DND-41 (cell line): ENCODE measurements at regions not wholly inside any gene's neighbourhood (a gene's known extent, or its start where the extent isn't known, plus 50 kb on each side); places are given as distances from the start of the nearest gene placed in this dataset.
A peak's percentile ranks its signal among the peaks of the same experiment; 100 is the strongest.

ENCODE experiments used
- ATAC-seq: fragments of 200-7000 bp; cut with Tn5 transposase; 3 replicates; pipeline ENCODE4 v1.9.1; 2021; ENCODE audit warnings: low read depth; ENCODE audit not compliant: insufficient read depth
- DNase-seq: peaks from one replicate; pipeline ENCODE4 v3.0.0-alpha.2; 2020
- H2AFZ ChIP-seq: 2 replicates; pipeline ENCODE4 v1.6.0; 2012; ENCODE audit warnings: low read depth, low read length
- H3K27ac ChIP-seq: 2 replicates; pipeline ENCODE4 v1.5.1; 2012; ENCODE audit warnings: low read length, inconsistent platforms
- H3K27me3 ChIP-seq: fragments of 200-600 bp; sonication (generic); 2 replicates; pipeline ENCODE4 v1.6.0; 2012; ENCODE audit warnings: low read length, mild to moderate bottlenecking, inconsistent platforms; ENCODE audit not compliant: insufficient read depth, poor library complexity
- H3K36me3 ChIP-seq: 2 replicates; pipeline ENCODE4 v1.5.1; 2012; ENCODE audit warnings: low read length, inconsistent platforms; ENCODE audit not compliant: insufficient read depth
- H3K4me1 ChIP-seq: 2 replicates; pipeline ENCODE4 v1.5.1; 2012; ENCODE audit warnings: mild to moderate bottlenecking, low read length; ENCODE audit not compliant: insufficient read depth
- H3K4me2 ChIP-seq: 2 replicates; pipeline ENCODE4 v1.6.0; 2012; ENCODE audit warnings: mild to moderate bottlenecking, moderate library complexity, low read length, inconsistent platforms; ENCODE audit not compliant: insufficient read depth
- H3K4me3 ChIP-seq, 2 experiments: fragments of 200-600 bp in 1 of 2; shearing (Covaris generic) in 1 of 2; 2 replicates each; pipeline ENCODE4 v1.5.1; 2012 to 2016; ENCODE audit warnings: inconsistent platforms in 2 of 2, low read length in 2 of 2, mild to moderate bottlenecking in 2 of 2, low read depth in 1 of 2, moderate library complexity in 1 of 2
- H3K79me2 ChIP-seq: 2 replicates; pipeline ENCODE4 v1.6.0; 2012; ENCODE audit warnings: low read length, inconsistent platforms; ENCODE audit not compliant: insufficient read depth
- H3K9ac ChIP-seq: 2 replicates; pipeline ENCODE4 v1.6.0; 2012; ENCODE audit warnings: low read depth, mild to moderate bottlenecking, inconsistent platforms, low read length, moderate library complexity
- H3K9me3 ChIP-seq: 2 replicates; pipeline ENCODE4 v1.5.1; 2012; ENCODE audit warnings: low read length, moderate library complexity, mild to moderate bottlenecking, inconsistent platforms; ENCODE audit not compliant: insufficient read depth, severe bottlenecking
- H4K20me1 ChIP-seq: 2 replicates; pipeline ENCODE4 v1.6.0; 2012; ENCODE audit warnings: low read length; ENCODE audit not compliant: insufficient read depth
- CTCF ChIP-seq: IDR thresholded peaks from 2 replicates; pipeline ENCODE4 v1.5.1; 2012; ENCODE audit warnings: borderline replicate concordance, low read length, moderate library complexity, mild to moderate bottlenecking; ENCODE audit not compliant: poor library complexity, severe bottlenecking; ENCODE audit errors: extremely low read depth
- EZH2 ChIP-seq: IDR thresholded peaks from 3 replicates; pipeline ENCODE4 v1.6.1; 2012; ENCODE audit warnings: borderline replicate concordance, low read depth, mild to moderate bottlenecking, moderate library complexity, low read length, inconsistent platforms; ENCODE audit not compliant: severe bottlenecking

GRCh38 chr15:70436428-70436827 lies 326.9 kb downstream of the UACA start:
- H4K20me1 ChIP-seq, result no peaks in the 10 kb centered on the region
- H3K79me2 ChIP-seq, result no peaks in the 10 kb centered on the region
- DNase-seq, result no peak
- H3K4me1 ChIP-seq, result peaks cover 67% of the 10 kb centered on the region
- H3K9ac ChIP-seq, result no peak overlapping the region
- no peak for TF ChIP-seq EZH2
- no peak for TF ChIP-seq CTCF
- no peaks in the 10 kb centered on the region for H3K36me3 ChIP-seq
- no peak overlapping the region for H3K4me2 ChIP-seq
- ATAC-seq, result no peak
- no peaks in the 10 kb centered on the region for H3K9me3 ChIP-seq
- H3K27me3 ChIP-seq, result no peaks in the 10 kb centered on the region
- H3K27ac ChIP-seq, result peak overlapping the region; percentile 89; the same call in 1 of the 2 replicates
- no peak overlapping the region for H3K4me3 ChIP-seq
- H2AFZ ChIP-seq, result no peak overlapping the region

GRCh38 chr15:70435872-70436271 lies 327.5 kb downstream of the UACA start:
- no peak for DNase-seq
- H3K4me1 ChIP-seq, result peaks cover 73% of the 10 kb centered on the region
- no peak for ATAC-seq
- H3K4me3 ChIP-seq, result no peak overlapping the region
- H3K79me2 ChIP-seq, result no peaks in the 10 kb centered on the region
- no peak for TF ChIP-seq EZH2
- TF ChIP-seq CTCF, result no peak
- peak overlapping the region; percentile 36 for H3K9ac ChIP-seq
- no peaks in the 10 kb centered on the region for H3K36me3 ChIP-seq
- H2AFZ ChIP-seq, result peak overlapping the region; percentile 22; the same call in 1 of the 2 replicates
- H3K9me3 ChIP-seq, result no peaks in the 10 kb centered on the region
- peak overlapping the region; percentile 89 for H3K27ac ChIP-seq
- no peaks in the 10 kb centered on the region for H3K27me3 ChIP-seq
- peak overlapping the region; percentile 4; the same call in 1 of the 2 replicates for H3K4me2 ChIP-seq
- no peaks in the 10 kb centered on the region for H4K20me1 ChIP-seq

- Histone ChIP-seq H3K36me3 (no peaks in the 10 kb centered on the region), H3K4me1 (peaks cover 74% of the 10 kb centered on the region), H3K79me2 (no peaks in the 10 kb centered on the region), H3K27ac (peak overlapping the region; percentile 89), H3K9ac (peak overlapping the region; percentile 36), H3K27me3 (no peaks in the 10 kb centered on the region), H4K20me1 (no peaks in the 10 kb centered on the region), H3K4me2 (peak overlapping the region; percentile 4; the same call in 1 of the 2 replicates), H3K9me3 (no peaks in the 10 kb centered on the region), H2AFZ (no peak overlapping the region), H3K4me3 (no peak overlapping the region)
- DNase-seq (peak; percentile 58), ATAC-seq (peak; percentile 43; the same call in 2 of the 3 replicates)
- TF ChIP-seq EZH2 (no peak), CTCF (no peak)
These were observed 328.0 kb downstream of the UACA start for GRCh38 chr15:70435369-70435768.
